ENCODE measurements at regions not wholly inside any gene's neighbourhood (a gene's known extent, or its start where the extent isn't known, plus 50 kb on each side); places are given as distances from the start of the nearest gene placed in this dataset.
A peak's percentile ranks its signal among the peaks of the same experiment; 100 is the strongest.
"Not testable (repeated sequence)": the region's sequence is repeated elsewhere in the genome, so short reads cannot be mapped to it uniquely, and the experiment has no call there.

DNA sequence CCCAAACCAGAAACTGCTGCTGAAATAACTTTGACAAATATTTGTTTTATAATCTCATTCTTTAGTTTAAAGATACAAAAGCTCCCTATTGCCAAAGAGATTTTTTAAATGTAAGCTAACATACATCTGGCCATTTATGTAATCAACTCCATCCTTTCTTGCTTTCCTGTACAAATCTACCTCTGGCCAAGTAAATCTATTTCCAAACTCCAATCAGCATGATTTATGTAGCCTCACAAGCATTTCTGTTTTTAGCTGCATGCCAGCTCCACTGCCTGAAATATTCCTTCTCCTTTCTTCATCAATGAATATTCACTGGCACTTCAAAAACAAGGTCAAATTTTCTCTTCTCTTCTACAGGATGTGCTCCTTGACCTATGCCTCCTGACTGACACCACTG lies 80.0 kb downstream of the SHOX2 start:
- Histone ChIP-seq H3K56ac (ENCODE audit: insufficient read length, low read depth, low read length) (no peak overlapping the region), H2BK120ac (ENCODE audit: low read depth, low read length, poor library complexity, severe bottlenecking) (no peak overlapping the region), H3K18ac (ENCODE audit: insufficient read length, low read depth, low read length) (no peak overlapping the region), H2BK15ac (ENCODE audit: low read depth, low read length) (no peak overlapping the region), H3K4me1 (ENCODE audit: insufficient read depth, low read length) (no peaks in the 10 kb centered on the region), H2BK12ac (ENCODE audit: insufficient read length, low read depth, low read length) (no peak overlapping the region), H3K4ac (ENCODE audit: low read depth, low read length) (no peak overlapping the region), H3K79me1 (ENCODE audit: insufficient read depth, low read depth, low read length, poor library complexity, severe bottlenecking) (no peaks in the 10 kb centered on the region), H3K23me2 (ENCODE audit: insufficient read length, low read depth, low read length, poor library complexity, severe bottlenecking) (no peaks in the 10 kb centered on the region), H3T11ph (ENCODE audit: low read length) (no peak overlapping the region), H3K9ac (ENCODE audit: extremely low read depth, insufficient read length, low read length) (no peak overlapping the region), H3K27me3 (ENCODE audit: insufficient read depth, low read length) (no peaks in the 10 kb centered on the region), H3K27ac (ENCODE audit: insufficient read length, low read depth, low read length) (no peak overlapping the region), H2AFZ (ENCODE audit: low read length) (no peak overlapping the region), H2BK5ac (ENCODE audit: insufficient read length, low read length) (no peak overlapping the region), H3K14ac (ENCODE audit: insufficient read depth, low read length) (no peak overlapping the region), H3K9me3 (ENCODE audit: control insufficient read depth, low read depth, low read length) (no peaks in the 10 kb centered on the region), H3K23ac (ENCODE audit: insufficient read length, low read depth, low read length) (no peak overlapping the region), H3K79me2 (ENCODE audit: insufficient read depth, low read length) (no peaks in the 10 kb centered on the region), H4K8ac (replicated peaks; ENCODE audit: insufficient read length, low read depth, low read length) (no peak overlapping the region), H2BK20ac (ENCODE audit: low read depth, low read length, poor library complexity, severe bottlenecking) (no peak overlapping the region), H2AK5ac (ENCODE audit: insufficient read length, low read length) (no peak overlapping the region), H4K20me1 (ENCODE audit: control insufficient read depth, insufficient read depth, insufficient read length) (no peaks in the 10 kb centered on the region), H4K5ac (ENCODE audit: insufficient read length, low read depth, low read length) (no peak overlapping the region), H3K4me2 (ENCODE audit: insufficient read depth, insufficient read length, low read length) (no peak overlapping the region), H4K91ac (ENCODE audit: insufficient read length, low read depth, low read length) (no peak overlapping the region)
- Mint-ChIP-seq H3K9me3 (peaks cover 2 to 5% of the 10 kb centered on the region in 2 experiments; a peak in 1 of 5 replicates), H3K27ac (no peak overlapping the region), H3K4me1 (no peaks in the 10 kb centered on the region), H3K27me3 (ENCODE audit: low read depth) (no peaks in the 10 kb centered on the region), H3K4me3 (no peak overlapping the region), H3K36me3 (ENCODE audit: insufficient read depth in 1 of 3, low read depth in 3 of 3) (no peaks in the 10 kb centered on the region)
- TF ChIP-seq, protein P1, sequence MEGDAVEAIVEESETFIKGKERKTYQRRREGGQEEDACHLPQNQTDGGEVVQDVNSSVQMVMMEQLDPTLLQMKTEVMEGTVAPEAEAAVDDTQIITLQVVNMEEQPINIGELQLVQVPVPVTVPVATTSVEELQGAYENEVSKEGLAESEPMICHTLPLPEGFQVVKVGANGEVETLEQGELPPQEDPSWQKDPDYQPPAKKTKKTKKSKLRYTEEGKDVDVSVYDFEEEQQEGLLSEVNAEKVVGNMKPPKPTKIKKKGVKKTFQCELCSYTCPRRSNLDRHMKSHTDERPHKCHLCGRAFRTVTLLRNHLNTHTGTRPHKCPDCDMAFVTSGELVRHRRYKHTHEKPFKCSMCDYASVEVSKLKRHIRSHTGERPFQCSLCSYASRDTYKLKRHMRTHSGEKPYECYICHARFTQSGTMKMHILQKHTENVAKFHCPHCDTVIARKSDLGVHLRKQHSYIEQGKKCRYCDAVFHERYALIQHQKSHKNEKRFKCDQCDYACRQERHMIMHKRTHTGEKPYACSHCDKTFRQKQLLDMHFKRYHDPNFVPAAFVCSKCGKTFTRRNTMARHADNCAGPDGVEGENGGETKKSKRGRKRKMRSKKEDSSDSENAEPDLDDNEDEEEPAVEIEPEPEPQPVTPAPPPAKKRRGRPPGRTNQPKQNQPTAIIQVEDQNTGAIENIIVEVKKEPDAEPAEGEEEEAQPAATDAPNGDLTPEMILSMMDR (conservative IDR thresholded peaks at IDR 0.05) = no peak
- DNase-seq = no peak

DNA sequence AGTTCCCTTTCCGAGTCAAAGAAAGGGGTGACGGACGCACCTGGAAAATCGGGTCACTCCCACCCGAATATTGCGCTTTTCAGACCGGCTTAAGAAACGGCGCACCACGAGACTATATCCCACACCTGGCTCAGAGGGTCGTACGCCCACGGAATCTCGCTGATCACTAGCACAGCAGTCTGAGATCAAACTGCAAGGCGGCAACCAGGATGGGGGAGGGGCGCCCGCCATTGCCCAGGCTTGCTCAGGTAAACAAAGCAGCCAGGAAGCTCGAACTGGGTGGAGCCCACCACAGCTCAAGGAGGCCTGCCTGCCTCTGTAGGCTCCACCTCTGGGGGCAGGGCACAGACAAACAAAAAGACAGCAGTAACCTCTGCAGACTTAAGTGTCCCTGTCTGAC lies 86.3 kb downstream of the SHOX2 start:
- not testable (repeated sequence) for H4K20me1 ChIP-seq (ENCODE audit: control insufficient read depth, insufficient read depth, insufficient read length); H2AK5ac ChIP-seq (ENCODE audit: insufficient read length, low read length); H2AFZ ChIP-seq (ENCODE audit: low read length); H2BK5ac ChIP-seq (ENCODE audit: insufficient read length, low read length); H3K4me2 ChIP-seq (ENCODE audit: insufficient read depth, insufficient read length, low read length); H3K4ac ChIP-seq (ENCODE audit: low read depth, low read length); H3K27me3 Mint-ChIP-seq (ENCODE audit: low read depth); H3K18ac ChIP-seq (ENCODE audit: insufficient read length, low read depth, low read length); H4K5ac ChIP-seq (ENCODE audit: insufficient read length, low read depth, low read length); H3K4me3 Mint-ChIP-seq; H3K56ac ChIP-seq (ENCODE audit: insufficient read length, low read depth, low read length); H2BK120ac ChIP-seq (ENCODE audit: low read depth, low read length, poor library complexity, severe bottlenecking); H3K9ac ChIP-seq (ENCODE audit: extremely low read depth, insufficient read length, low read length); H3K27ac ChIP-seq (ENCODE audit: insufficient read length, low read depth, low read length); H3K23ac ChIP-seq (ENCODE audit: insufficient read length, low read depth, low read length); H3K27me3 ChIP-seq (ENCODE audit: insufficient read depth, low read length); H2BK20ac ChIP-seq (ENCODE audit: low read depth, low read length, poor library complexity, severe bottlenecking); H4K91ac ChIP-seq (ENCODE audit: insufficient read length, low read depth, low read length); H3K79me2 ChIP-seq (ENCODE audit: insufficient read depth, low read length); H3K79me1 ChIP-seq (ENCODE audit: insufficient read depth, low read depth, low read length, poor library complexity, severe bottlenecking); H3K4me1 Mint-ChIP-seq; H3K4me1 ChIP-seq (ENCODE audit: insufficient read depth, low read length); H4K8ac ChIP-seq (replicated peaks; ENCODE audit: insufficient read length, low read depth, low read length); H3K23me2 ChIP-seq (ENCODE audit: insufficient read length, low read depth, low read length, poor library complexity, severe bottlenecking); H3T11ph ChIP-seq (ENCODE audit: low read length); H3K14ac ChIP-seq (ENCODE audit: insufficient read depth, low read length); H2BK12ac ChIP-seq (ENCODE audit: insufficient read length, low read depth, low read length); H3K9me3 ChIP-seq (ENCODE audit: control insufficient read depth, low read depth, low read length); H2BK15ac ChIP-seq (ENCODE audit: low read depth, low read length)
- Mint-ChIP-seq H3K9me3 (peaks cover 9 to 14% of the 10 kb centered on the region in 2 experiments), H3K36me3 (ENCODE audit: insufficient read depth in 1 of 3, low read depth in 3 of 3) (peaks cover 0 to 15% (median 2%) of the 10 kb centered on the region in 3 experiments; a peak in 4 of 7 replicates), H3K27ac (peak overlapping the region in 1 of 3 experiments; percentile 73; a peak in 1 of 7 replicates)
- WGBS (ENCODE audit: extremely low coverage, insufficient read length, low lambda C conversion rate) = no CpG with 5 or more reads among the region's 18 CpGs
- DNase-seq = peak; percentile 45

Data from H9 (cell line).